ENCODE measurements at regions not wholly inside any gene's neighbourhood (a gene's known extent, or its start where the extent isn't known, plus 50 kb on each side); places are given as distances from the start of the nearest gene placed in this dataset.

GRCh38 chr20:18991012-18991411, 177.4 kb downstream of the SCP2D1 start:
- TF ChIP-seq CTCF (IDR thresholded peaks at IDR 0.05 in 2 of 3, conservative IDR thresholded peaks at IDR 0.05 in 1 of 3; ENCODE audit: borderline replicate concordance in 1 of 3, insufficient read depth in 1 of 3, low read depth in 2 of 3, low read length in 2 of 3) (no peak), POLR2A (IDR thresholded peaks at IDR 0.05; ENCODE audit: borderline replicate concordance, extremely low read depth, insufficient read depth, insufficient read length) (no peak), YY1 (IDR thresholded peaks at IDR 0.05; ENCODE audit: extremely low read depth, insufficient replicate concordance, low read depth, low read length) (no peak), FOSL1 (IDR thresholded peaks at IDR 0.05; ENCODE audit: low read depth) (no peak), CEBPB (IDR thresholded peaks at IDR 0.05; ENCODE audit: low read depth) (no peak), EZH2 (IDR thresholded peaks at IDR 0.05) (no peak), POLR2AphosphoS5 (IDR thresholded peaks at IDR 0.05; ENCODE audit: low read depth, low read length) (no peak), JUND (IDR thresholded peaks at IDR 0.05) (no peak), SRF (IDR thresholded peaks at IDR 0.05; ENCODE audit: low read depth) (no peak)
